Parathyroid adenoma (tissue), 2 donors: ENCODE measurements at regions not wholly inside any gene's neighbourhood (a gene's known extent, or its start where the extent isn't known, plus 50 kb on each side); places are given as distances from the start of the nearest gene placed in this dataset.
"Not testable (repeated sequence)": the region's sequence is repeated elsewhere in the genome, so short reads cannot be mapped to it uniquely, and the experiment has no call there.

Experiments used
- H2AFZ ChIP-seq: fragments of 300-600 bp; sonication (generic); one replicate; pipeline ENCODE4 v1.7.0; 2017; ENCODE audit warnings: antibody characterized with exemption, mild to moderate bottlenecking
- H3K27ac ChIP-seq: fragments of 300-600 bp; sonication (generic); one replicate; pipeline ENCODE4 v1.7.0; 2017
- H3K27me3 ChIP-seq: fragments of 300-600 bp; sonication (generic); one replicate; pipeline ENCODE4 v1.7.0; 2017; ENCODE audit warnings: low read length; ENCODE audit not compliant: control insufficient read depth, insufficient read depth
- H3K36me3 ChIP-seq: fragments of 300-600 bp; sonication (generic); one replicate; pipeline ENCODE4 v1.7.0; 2017; ENCODE audit warnings: low read length; ENCODE audit not compliant: control insufficient read depth, insufficient read depth
- H3K4me1 ChIP-seq: fragments of 300-600 bp; sonication (generic); one replicate; pipeline ENCODE4 v1.7.0; 2017; ENCODE audit warnings: control low read depth
- H3K4me2 ChIP-seq: fragments of 300-600 bp; sonication (generic); one replicate; pipeline ENCODE4 v1.7.0; 2017; ENCODE audit warnings: low read length
- H3K4me3 ChIP-seq: fragments of 300-600 bp; sonication (generic); one replicate; pipeline ENCODE4 v1.7.0; 2017; ENCODE audit warnings: low read depth, low read length
- H3K79me2 ChIP-seq: fragments of 300-600 bp; sonication (generic); one replicate; pipeline ENCODE4 v1.7.0; 2017; ENCODE audit warnings: control low read depth
- H3K9ac ChIP-seq: fragments of 300-600 bp; sonication (generic); one replicate; pipeline ENCODE4 v1.7.0; 2017; ENCODE audit warnings: mild to moderate bottlenecking
- H3K9me3 ChIP-seq: fragments of 300-600 bp; sonication (generic); one replicate; pipeline ENCODE4 v1.7.0; 2017; ENCODE audit warnings: low read length; ENCODE audit not compliant: control insufficient read depth
- CTCF ChIP-seq: fragments of 300-600 bp; sonication (generic); IDR thresholded peaks from one replicate; pipeline ENCODE4 v1.7.0; 2017; ENCODE audit warnings: antibody characterized with exemption, mild to moderate bottlenecking
- donor health status: primary hyperparathyroidism.

- Histone ChIP-seq H3K9ac (no peak overlapping the region), H3K36me3 (no peaks in the 10 kb centered on the region)
- TF ChIP-seq CTCF = no peak
Measured at GRCh38 chr6:10141746-10142443, 273.0 kb downstream of the TFAP2A start.

GRCh38 chr6:10140824-10141223, 274.1 kb downstream of the TFAP2A start:
- H3K79me2 ChIP-seq = no peaks in the 10 kb centered on the region
- TF ChIP-seq CTCF = no peak

More at GRCh38 chr6:10141746-10142443, 273.0 kb downstream of the TFAP2A start:
- no peak overlapping the region for H3K4me3 ChIP-seq
- H2AFZ ChIP-seq = no peak overlapping the region
- no peak overlapping the region for H3K4me2 ChIP-seq
- H3K4me1 ChIP-seq = no peaks in the 10 kb centered on the region
- no peaks in the 10 kb centered on the region for H3K79me2 ChIP-seq
- no peaks in the 10 kb centered on the region for H3K9me3 ChIP-seq
- H3K27ac ChIP-seq = no peak overlapping the region
- H3K27me3 ChIP-seq = no peaks in the 10 kb centered on the region

GRCh38 chr6:10140136-10140535, 274.7 kb downstream of the TFAP2A start:
- no peak overlapping the region for H3K9ac ChIP-seq
- no peaks in the 10 kb centered on the region for H3K79me2 ChIP-seq
- no peak overlapping the region for H3K4me3 ChIP-seq
- H3K4me1 ChIP-seq = no peaks in the 10 kb centered on the region
- H3K9me3 ChIP-seq = no peaks in the 10 kb centered on the region
- H2AFZ ChIP-seq = no peak overlapping the region
- TF ChIP-seq CTCF = no peak
- H3K27ac ChIP-seq = no peak overlapping the region
- no peaks in the 10 kb centered on the region for H3K36me3 ChIP-seq
- no peaks in the 10 kb centered on the region for H3K27me3 ChIP-seq
- H3K4me2 ChIP-seq = no peak overlapping the region

More at GRCh38 chr6:10140824-10141223, 274.1 kb downstream of the TFAP2A start:
- no peak overlapping the region for H2AFZ ChIP-seq
- H3K4me1 ChIP-seq = no peaks in the 10 kb centered on the region
- no peaks in the 10 kb centered on the region for H3K9me3 ChIP-seq
- H3K36me3 ChIP-seq = no peaks in the 10 kb centered on the region
- H3K4me2 ChIP-seq = no peak overlapping the region
- no peak overlapping the region for H3K4me3 ChIP-seq
- H3K27ac ChIP-seq = no peak overlapping the region
- no peaks in the 10 kb centered on the region for H3K27me3 ChIP-seq
- no peak overlapping the region for H3K9ac ChIP-seq

GRCh38 chr6:10138917-10139316, 276.0 kb downstream of the TFAP2A start:
- H3K4me3 ChIP-seq = no peak overlapping the region
- no peak for TF ChIP-seq CTCF
- H3K27ac ChIP-seq = no peak overlapping the region
- H3K79me2 ChIP-seq = no peaks in the 10 kb centered on the region
- H3K27me3 ChIP-seq = no peaks in the 10 kb centered on the region
- H3K36me3 ChIP-seq = no peaks in the 10 kb centered on the region
- no peaks in the 10 kb centered on the region for H3K4me1 ChIP-seq
- H2AFZ ChIP-seq = no peak overlapping the region
- no peak overlapping the region for H3K4me2 ChIP-seq
- H3K9ac ChIP-seq = no peak overlapping the region
- no peaks in the 10 kb centered on the region for H3K9me3 ChIP-seq

- no peak overlapping the region for H3K27ac ChIP-seq
- H3K4me1 ChIP-seq = no peaks in the 10 kb centered on the region
- no peaks in the 10 kb centered on the region for H3K27me3 ChIP-seq
- no peaks in the 10 kb centered on the region for H3K36me3 ChIP-seq
- H3K79me2 ChIP-seq = no peaks in the 10 kb centered on the region
- no peak overlapping the region for H3K9ac ChIP-seq
- no peak for TF ChIP-seq CTCF
- no peak overlapping the region for H3K4me2 ChIP-seq
- H3K4me3 ChIP-seq = no peak overlapping the region
- no peaks in the 10 kb centered on the region for H3K9me3 ChIP-seq
- no peak overlapping the region for H2AFZ ChIP-seq
Measured at GRCh38 chr6:10136636-10137035, 278.2 kb downstream of the TFAP2A start.

GRCh38 chr6:10134185-10134584, 280.7 kb downstream of the TFAP2A start:
- H2AFZ ChIP-seq, H3K27ac ChIP-seq, H3K9me3 ChIP-seq, H3K27me3 ChIP-seq, H3K79me2 ChIP-seq, H3K4me1 ChIP-seq, H3K4me3 ChIP-seq, H3K36me3 ChIP-seq, H3K9ac ChIP-seq, H3K4me2 ChIP-seq: not testable (repeated sequence)
